NCI-H2171 (cell line): ENCODE measurements at regions not wholly inside any gene's neighbourhood (a gene's known extent, or its start where the extent isn't known, plus 50 kb on each side); places are given as distances from the start of the nearest gene placed in this dataset.

Experiments used
- DNase-seq: peaks from one replicate; lab custom pipeline; 2025; lab: John Stamatoyannopoulos, UW

GRCh38 chr16:79826732-79827475 is 226.4 kb upstream of the MAF start:
- no peak for DNase-seq

GRCh38 chr16:79825002-79825401 is 224.5 kb upstream of the MAF start:
- no peak for DNase-seq

GRCh38 chr16:79823639-79824038 is 223.1 kb upstream of the MAF start:
- DNase-seq, result no peak

- DNase-seq, result no peak
These were observed 221.4 kb upstream of the MAF start for GRCh38 chr16:79821911-79822310.

GRCh38 chr16:79816081-79816497 is 215.6 kb upstream of the MAF start:
- DNase-seq, result no peak

- no peak for DNase-seq
These were observed 214.5 kb upstream of the MAF start for GRCh38 chr16:79815049-79815448.

GRCh38 chr16:79814124-79814523 is 213.6 kb upstream of the MAF start:
- no peak for DNase-seq

GRCh38 chr16:79811541-79811940 is 211.0 kb upstream of the MAF start:
- DNase-seq, result no peak

- DNase-seq, result no peak
These were observed 210.1 kb upstream of the MAF start for GRCh38 chr16:79810449-79811189.

- DNase-seq, result no peak
These were observed 208.8 kb upstream of the MAF start for GRCh38 chr16:79809376-79809775.

GRCh38 chr16:79808731-79809130 is 208.2 kb upstream of the MAF start:
- DNase-seq, result no peak

GRCh38 chr16:79806757-79807156 is 206.2 kb upstream of the MAF start:
- DNase-seq, result no peak

- no peak for DNase-seq
These were observed 205.1 kb upstream of the MAF start for GRCh38 chr16:79805621-79806020.

GRCh38 chr16:79801646-79802045 is 201.1 kb upstream of the MAF start:
- DNase-seq, result no peak

- DNase-seq, result no peak
These were observed 199.6 kb upstream of the MAF start for GRCh38 chr16:79800016-79800608.

- no peak for DNase-seq
These were observed 198.0 kb upstream of the MAF start for GRCh38 chr16:79798416-79799053.

GRCh38 chr16:79797486-79797885 is 196.9 kb upstream of the MAF start:
- DNase-seq, result no peak

GRCh38 chr16:79795556-79795955 is 195.0 kb upstream of the MAF start:
- no peak for DNase-seq

GRCh38 chr16:79794941-79795340 is 194.4 kb upstream of the MAF start:
- DNase-seq, result no peak

GRCh38 chr16:79792664-79793351 is 192.3 kb upstream of the MAF start:
- no peak for DNase-seq

- no peak for DNase-seq
These were observed 191.5 kb upstream of the MAF start for GRCh38 chr16:79792076-79792475.

- DNase-seq, result no peak
These were observed 190.3 kb upstream of the MAF start for GRCh38 chr16:79790854-79791253.
